K562 (cell line): ENCODE measurements at regions not wholly inside any gene's neighbourhood (a gene's known extent, or its start where the extent isn't known, plus 50 kb on each side); places are given as distances from the start of the nearest gene placed in this dataset.

Experiments
- ATAC-seq: fragments of 200-7000 bp; cut with Tn5 transposase; 3 replicates; pipeline ENCODE4 v1.9.1; 2020; ENCODE audit warnings: moderate library complexity
- BruUV-seq: library from RNA; stranded (reverse); fragments of 400-500 nt; replicated peaks from 2 replicates; lab custom pipeline; 2021; lab: Mats Ljungman, UMichigan
- CTCF ChIA-PET: fragments of 300-600 bp; formaldehyde crosslinking; extraction: SDS; loops from one replicate; lab custom pipeline; 2021; ENCODE audit warnings: low intra/inter-chr PET ratio; lab: Yijun Ruan, JAX
- POLR2A ChIA-PET: fragments of 300-600, 350-650 bp; sonication (Branson Sonifier 250); formaldehyde crosslinking; extraction: SDS; loops from one replicate; lab custom pipeline; 2021; ENCODE audit warnings: antibody characterized with exemption, inconsistent platforms; lab: Yijun Ruan, JAX
- DNase-seq, 4 experiments: peaks; one replicate each; pipeline versions ENCODE4 v3.0.0 to v3.0.0-alpha.2; 2011 to 2018; ENCODE audit warnings: low spot score in 3 of 4, mixed read lengths in 3 of 4; ENCODE audit errors: extremely low read depth in 1 of 4
- FAIRE-seq: peaks from 2 replicates; lab custom pipeline; 2011; peaks lifted over from hg19 to GRCh38; lab: Jason Lieb, UNC
- H2AFZ ChIP-seq: 2 replicates; pipeline ENCODE4 v1.6.0; 2011; ENCODE audit warnings: low read depth, low read length, control low read depth, inconsistent platforms
- H3K27ac ChIP-seq: fragments of 200-600 bp; 3 replicates; pipeline ENCODE4 v1.8.0; 2011; ENCODE audit warnings: low read depth, mild to moderate bottlenecking, control low read depth, inconsistent platforms, low read length, moderate library complexity, mixed read lengths; ENCODE audit errors: extremely low read depth
- H3K27me3 ChIP-seq, 2 experiments: fragments of 300-600 bp in 1 of 2; 2 replicates in 1 of 2; 3 replicates in 1 of 2; pipeline versions ENCODE4 v1.6.0 to v1.8.0; 2011; ENCODE audit warnings: inconsistent platforms in 2 of 2, low read length in 2 of 2, mild to moderate bottlenecking in 1 of 2, mixed read lengths in 1 of 2, moderate library complexity in 1 of 2; ENCODE audit not compliant: control insufficient read depth in 2 of 2, insufficient read depth in 2 of 2
- H3K36me3 ChIP-seq: fragments of 300-600 bp; 3 replicates; pipeline ENCODE4 v1.8.0; 2011; ENCODE audit warnings: mild to moderate bottlenecking, low read length, inconsistent platforms; ENCODE audit not compliant: control insufficient read depth, insufficient read depth
- H3K4me1 ChIP-seq, 2 experiments: fragments of 200-600 bp in 1 of 2; replicated peaks in 1 of 2; 2 replicates in 1 of 2; 3 replicates in 1 of 2; pipeline versions ENCODE4 v1.5.1 to v1.8.0; 2011; ENCODE audit warnings: inconsistent platforms in 2 of 2, low read length in 2 of 2, mild to moderate bottlenecking in 1 of 2, mixed read lengths in 1 of 2, moderate library complexity in 1 of 2; ENCODE audit not compliant: control insufficient read depth in 2 of 2, insufficient read depth in 2 of 2
- H3K4me2 ChIP-seq: 2 replicates; pipeline ENCODE4 v1.6.1; 2011; ENCODE audit warnings: low read length, control low read depth, inconsistent platforms, mixed read lengths; ENCODE audit not compliant: insufficient read depth
- H3K4me3 ChIP-seq: fragments of 200-600 bp; sonication (generic), shearing (Covaris generic); 2 replicates; pipeline ENCODE4 v1.5.1; 2016; ENCODE audit warnings: control low read depth, inconsistent platforms
- H3K79me2 ChIP-seq: fragments of 200-600 bp; 3 replicates; pipeline ENCODE4 v1.8.0; 2011; ENCODE audit warnings: low read length, inconsistent platforms; ENCODE audit not compliant: control insufficient read depth, insufficient read depth
- H3K9ac ChIP-seq, 2 experiments: 2 replicates each; pipeline versions ENCODE4 v1.6.0 to v1.6.1; 2011; ENCODE audit warnings: low read depth in 2 of 2, low read length in 2 of 2, control low read depth in 1 of 2, inconsistent platforms in 1 of 2, mild to moderate bottlenecking in 1 of 2, mixed read lengths in 1 of 2; ENCODE audit not compliant: insufficient read depth in 1 of 2
- H3K9me1 ChIP-seq: one replicate; pipeline ENCODE4 v1.6.0; 2011; ENCODE audit warnings: inconsistent platforms, mild to moderate bottlenecking, low read length, moderate library complexity; ENCODE audit not compliant: control insufficient read depth, insufficient read depth
- H3K9me3 ChIP-seq: replicated peaks from 2 replicates; pipeline ENCODE4 v1.5.1; 2011; ENCODE audit warnings: low read depth, low read length, inconsistent platforms; ENCODE audit not compliant: control insufficient read depth, insufficient read depth
- H4K20me1 ChIP-seq: replicated peaks from 2 replicates; pipeline ENCODE4 v1.6.1; 2011; ENCODE audit warnings: low read length, inconsistent platforms, mixed read lengths; ENCODE audit not compliant: control insufficient read depth, insufficient read depth
- CTCF ChIP-seq, 3 experiments: IDR thresholded peaks in 2 of 3; conservative IDR thresholded peaks in 1 of 3; 2 replicates each; pipeline ENCODE4 v1.5.1; 2011 to 2012; ENCODE audit warnings: low read length in 3 of 3, mild to moderate bottlenecking in 3 of 3, control low read depth in 2 of 3, improper control_type of control experiment in 1 of 3, inconsistent platforms in 1 of 3, low read depth in 1 of 3, mixed read lengths in 1 of 3, moderate library complexity in 1 of 3; ENCODE audit not compliant: insufficient read depth in 2 of 3
- FOXO4 ChIP-seq: fragments of 450-650 bp; formaldehyde crosslinking; IDR thresholded peaks from 2 replicates; pipeline ENCODE4 v1.4.0; 2020; ENCODE audit warnings: mild to moderate bottlenecking, moderate library complexity
- HNRNPUL1 ChIP-seq: fragments of 200-400 bp; formaldehyde crosslinking; IDR thresholded peaks from 2 replicates; pipeline ENCODE4 v1.6.1; 2017; ENCODE audit warnings: low read length
- L3MBTL2 ChIP-seq: fragments of 450-650 bp; IDR thresholded peaks from 2 replicates; pipeline ENCODE4 v1.6.1; 2016; ENCODE audit warnings: mild to moderate bottlenecking, moderate library complexity
- MAZ ChIP-seq, 2 experiments: fragments of 450-650 bp in 1 of 2; sonication (generic) in 1 of 2; formaldehyde crosslinking; IDR thresholded peaks in 1 of 2; conservative IDR thresholded peaks in 1 of 2; 2 replicates each; pipeline versions ENCODE4 v1.4.0 to v1.5.0; 2020; ENCODE audit warnings: mild to moderate bottlenecking in 1 of 2, missing genetic modification reagents in 1 of 2
- NONO ChIP-seq, 2 experiments: fragments of 200-400 bp in 1 of 2; fragments of 450-650 bp in 1 of 2; formaldehyde crosslinking in 1 of 2; IDR thresholded peaks; 2 replicates each; pipeline ENCODE4 v1.6.1; 2017; ENCODE audit warnings: low read depth in 2 of 2, mild to moderate bottlenecking in 2 of 2, moderate library complexity in 2 of 2, low read length in 1 of 2
- NR1H2 ChIP-seq: sonication (generic); formaldehyde crosslinking; IDR thresholded peaks from 2 replicates; pipeline ENCODE4 v1.4.0; 2020; ENCODE audit warnings: mild to moderate bottlenecking, missing genetic modification reagents
- RREB1 ChIP-seq: fragments of 250-450 bp; sonication (Bioruptor Pico); IDR thresholded peaks from 2 replicates; pipeline ENCODE4 v1.4.0; 2020
- TAF1 ChIP-seq: IDR thresholded peaks from 2 replicates; pipeline ENCODE4 v1.6.1; 2011; ENCODE audit warnings: mild to moderate bottlenecking, low read length, moderate library complexity; ENCODE audit not compliant: insufficient read depth, control insufficient read depth, severe bottlenecking; ENCODE audit errors: extremely low read depth
- TAF9B ChIP-seq: fragments of 450-650 bp; IDR thresholded peaks from 2 replicates; pipeline ENCODE4 v1.6.1; 2018; ENCODE audit warnings: mild to moderate bottlenecking; ENCODE audit not compliant: partially characterized antibody
- YY1 ChIP-seq, 3 experiments: IDR thresholded peaks; 2 replicates each; pipeline ENCODE4 v1.6.1; 2011; ENCODE audit warnings: low read length in 2 of 3, mild to moderate bottlenecking in 2 of 3, moderate library complexity in 2 of 3, borderline replicate concordance in 1 of 3, control low read depth in 1 of 3, low read depth in 1 of 3; ENCODE audit not compliant: insufficient read depth in 3 of 3, insufficient replicate concordance in 2 of 3, control insufficient read depth in 1 of 3, insufficient read length in 1 of 3; ENCODE audit errors: extremely low read depth in 1 of 3
- ZBTB1 ChIP-seq: sonication (generic); formaldehyde crosslinking; IDR thresholded peaks from 2 replicates; pipeline ENCODE4 v1.8.1; 2023; ENCODE audit warnings: missing genetic modification reagents, low read depth, mild to moderate bottlenecking, borderline replicate concordance
- ZNF41 ChIP-seq: fragments of 250-450 bp; sonication (Bioruptor Pico); conservative IDR thresholded peaks from 2 replicates; pipeline ENCODE4 v1.4.0; 2020; ENCODE audit warnings: mild to moderate bottlenecking
- WGBS: fragments of 100-300 bp; shearing (Covaris generic); methylation state at CpG from one replicate; pipeline ENCODE4 v1.1.6; 2016; ENCODE audit warnings: low coverage, mixed read lengths; ENCODE audit not compliant: insufficient coverage; ENCODE audit errors: missing lambda C conversion rate; 5-methylcytosine and 5-hydroxymethylcytosine counted together
- in situ Hi-C: fragments of 300-500 bp; cut with MboI; formaldehyde crosslinking; loops from 4 replicates; pipeline ENCODE4 v1.15.0; 2018; ENCODE audit warnings: inconsistent platforms, mixed read lengths
- intact Hi-C: fragments of 100-400 bp; cut with micrococcal nuclease; formaldehyde crosslinking; loops from 2 replicates; pipeline ENCODE4 v1.14.2; 2022

GRCh38 chr9:75482566-75482965, 394.3 kb downstream of the OSTF1 start:
- POLR2A ChIA-PET, result no interaction called here
- Histone ChIP-seq H3K27ac (no peak overlapping the region), H3K4me3 (no peak overlapping the region), H3K79me2 (no peaks in the 10 kb centered on the region), H3K9me3 (no peaks in the 10 kb centered on the region), H3K4me2 (no peak overlapping the region), H3K9ac (no peak overlapping the region), H3K36me3 (no peaks in the 10 kb centered on the region), H3K9me1 (no peaks in the 10 kb centered on the region), H4K20me1 (no peaks in the 10 kb centered on the region), H2AFZ (no peak overlapping the region), H3K27me3 (no peaks in the 10 kb centered on the region), H3K4me1 (no peaks in the 10 kb centered on the region)
- FAIRE-seq (no peak), DNase-seq (no peak), ATAC-seq (no peak)
- intact Hi-C loops (no loop called here), in situ Hi-C loops (no loop called here)
- CTCF ChIA-PET, result no interaction called here
- 0% methylated on average over 2 of the region's 2 CpGs for WGBS
- no TSS peak for BruUV-seq
- TF ChIP-seq NR1H2 (CRISPR knock-in tag) (no peak), CTCF (IDR thresholded peaks at IDR 0.05 in 2 of 3, conservative IDR thresholded peaks at IDR 0.05 in 1 of 3; ENCODE audit: insufficient read depth in 2 of 3, low read depth in 1 of 3, low read length in 3 of 3) (no peak), L3MBTL2 (no peak), TAF9B (no peak), ZNF41 (no peak), TAF1 (no peak), ZBTB1 (no peak), HNRNPUL1 (no peak), YY1 (IDR thresholded peaks at IDR 0.05; ENCODE audit: borderline replicate concordance in 1 of 3, control insufficient read depth in 1 of 3, extremely low read depth in 1 of 3, insufficient read depth in 3 of 3, insufficient read length in 1 of 3, insufficient replicate concordance in 2 of 3, low read depth in 1 of 3, low read length in 2 of 3) (no peak), FOXO4 (CRISPR knock-in tag) (no peak), NONO (IDR thresholded peaks at IDR 0.05; ENCODE audit: low read depth in 2 of 2, low read length in 1 of 2) (no peak), RREB1 (CRISPR knock-in tag) (no peak), MAZ (CRISPR knock-in tag; conservative IDR thresholded peaks at IDR 0.05 in 1 of 2, IDR thresholded peaks at IDR 0.05 in 1 of 2) (no peak)
